ENCODE measurements at regions not wholly inside any gene's neighbourhood (a gene's known extent, or its start where the extent isn't known, plus 50 kb on each side); places are given as distances from the start of the nearest gene placed in this dataset.
"Not testable (repeated sequence)": the region's sequence is repeated elsewhere in the genome, so short reads cannot be mapped to it uniquely, and the experiment has no call there.

GRCh38 chr4:137359691-137360315 is 172.5 kb downstream of the PCDH18 start:
- H3K36me3 Mint-ChIP-seq: no peaks in the 10 kb centered on the region
- DNase-seq (ENCODE audit: low spot score): no peak
- Histone ChIP-seq H2AFZ (replicated peaks) (peak overlapping the region; percentile 5), H3K27me3 (no peaks in the 10 kb centered on the region), H3K27ac (no peak overlapping the region), H3K4me2 (no peak overlapping the region), H3K79me2 (ENCODE audit: low read depth) (no peaks in the 10 kb centered on the region), H4K20me1 (ENCODE audit: low read depth) (no peaks in the 10 kb centered on the region), H3F3A (ENCODE audit: low read depth) (no peaks in the 10 kb centered on the region), H3K36me3 (no peaks in the 10 kb centered on the region), H3K4me3 (no peak overlapping the region), H3K9ac (no peak overlapping the region), H3K9me3 (ENCODE audit: low read depth) (no peaks in the 10 kb centered on the region), H3K4me1 (no peaks in the 10 kb centered on the region)
- peaks cover 4% of the 10 kb centered on the region for H3K9me3 Mint-ChIP-seq
- H3K27ac Mint-ChIP-seq: no peak overlapping the region
- H3K4me1 Mint-ChIP-seq: peaks cover 10% of the 10 kb centered on the region
- H3K27me3 Mint-ChIP-seq (ENCODE audit: insufficient read depth, low read depth): no peaks in the 10 kb centered on the region
- no peak overlapping the region for H3K4me3 Mint-ChIP-seq
- TF ChIP-seq EZH2phosphoT487 (IDR thresholded peaks at IDR 0.05) (no peak), EZH2 (IDR thresholded peaks at IDR 0.05) (no peak)
- TF ChIP-seq, protein P1, sequence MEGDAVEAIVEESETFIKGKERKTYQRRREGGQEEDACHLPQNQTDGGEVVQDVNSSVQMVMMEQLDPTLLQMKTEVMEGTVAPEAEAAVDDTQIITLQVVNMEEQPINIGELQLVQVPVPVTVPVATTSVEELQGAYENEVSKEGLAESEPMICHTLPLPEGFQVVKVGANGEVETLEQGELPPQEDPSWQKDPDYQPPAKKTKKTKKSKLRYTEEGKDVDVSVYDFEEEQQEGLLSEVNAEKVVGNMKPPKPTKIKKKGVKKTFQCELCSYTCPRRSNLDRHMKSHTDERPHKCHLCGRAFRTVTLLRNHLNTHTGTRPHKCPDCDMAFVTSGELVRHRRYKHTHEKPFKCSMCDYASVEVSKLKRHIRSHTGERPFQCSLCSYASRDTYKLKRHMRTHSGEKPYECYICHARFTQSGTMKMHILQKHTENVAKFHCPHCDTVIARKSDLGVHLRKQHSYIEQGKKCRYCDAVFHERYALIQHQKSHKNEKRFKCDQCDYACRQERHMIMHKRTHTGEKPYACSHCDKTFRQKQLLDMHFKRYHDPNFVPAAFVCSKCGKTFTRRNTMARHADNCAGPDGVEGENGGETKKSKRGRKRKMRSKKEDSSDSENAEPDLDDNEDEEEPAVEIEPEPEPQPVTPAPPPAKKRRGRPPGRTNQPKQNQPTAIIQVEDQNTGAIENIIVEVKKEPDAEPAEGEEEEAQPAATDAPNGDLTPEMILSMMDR (IDR thresholded peaks at IDR 0.05): no peak

DNA sequence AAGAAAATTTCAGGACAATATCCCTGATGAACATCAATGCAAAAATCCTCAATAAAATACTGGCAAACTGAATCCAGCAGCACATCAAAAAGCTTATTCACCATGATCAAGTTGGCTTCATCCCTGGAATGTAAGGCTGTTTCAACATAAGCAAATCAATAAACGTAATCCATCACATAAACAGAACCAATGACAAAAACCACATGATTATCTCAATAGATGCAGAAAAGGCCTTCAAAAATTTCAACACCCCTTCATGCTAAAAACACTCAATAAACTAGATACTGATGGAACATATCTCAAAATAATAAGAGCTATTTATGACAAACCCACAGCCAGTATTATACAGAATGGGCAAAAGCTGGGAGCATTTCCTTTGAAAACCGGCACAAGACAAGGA is 177.7 kb downstream of the PCDH18 start:
- peaks cover 23% of the 10 kb centered on the region for H3K9me3 Mint-ChIP-seq
- not testable (repeated sequence) for H2AFZ ChIP-seq (replicated peaks); H3F3A ChIP-seq (ENCODE audit: low read depth); H3K9ac ChIP-seq; H3K4me1 Mint-ChIP-seq; H3K27ac ChIP-seq; H3K79me2 ChIP-seq (ENCODE audit: low read depth); H4K20me1 ChIP-seq (ENCODE audit: low read depth); H3K4me1 ChIP-seq; H3K27me3 ChIP-seq; H3K4me2 ChIP-seq; H3K4me3 Mint-ChIP-seq; H3K36me3 ChIP-seq; DNase-seq (ENCODE audit: low spot score); H3K4me3 ChIP-seq; H3K36me3 Mint-ChIP-seq; H3K27me3 Mint-ChIP-seq (ENCODE audit: insufficient read depth, low read depth); H3K9me3 ChIP-seq (ENCODE audit: low read depth)
- peak overlapping the region; percentile 74 for H3K27ac Mint-ChIP-seq

- Histone ChIP-seq H3K27me3 (no peaks in the 10 kb centered on the region), H3F3A (ENCODE audit: low read depth) (no peaks in the 10 kb centered on the region), H3K4me1 (no peaks in the 10 kb centered on the region), H3K36me3 (no peaks in the 10 kb centered on the region), H3K27ac (no peak overlapping the region), H2AFZ (replicated peaks) (no peak overlapping the region), H3K9ac (no peak overlapping the region), H3K79me2 (ENCODE audit: low read depth) (no peaks in the 10 kb centered on the region), H3K9me3 (ENCODE audit: low read depth) (no peaks in the 10 kb centered on the region), H3K4me2 (no peak overlapping the region), H3K4me3 (no peak overlapping the region), H4K20me1 (ENCODE audit: low read depth) (no peaks in the 10 kb centered on the region)
- no peaks in the 10 kb centered on the region for H3K27me3 Mint-ChIP-seq (ENCODE audit: insufficient read depth, low read depth)
- no peaks in the 10 kb centered on the region for H3K36me3 Mint-ChIP-seq
- H3K27ac Mint-ChIP-seq: no peak overlapping the region
- no peak for DNase-seq (ENCODE audit: low spot score)
- H3K9me3 Mint-ChIP-seq: peaks cover 7% of the 10 kb centered on the region
- no peak overlapping the region for H3K4me3 Mint-ChIP-seq
- H3K4me1 Mint-ChIP-seq: no peaks in the 10 kb centered on the region
- no peak for TF ChIP-seq EZH2 (IDR thresholded peaks at IDR 0.05)
- TF ChIP-seq, protein P1 (IDR thresholded peaks at IDR 0.05): no peak
Measured at GRCh38 chr4:137347371-137347770, 184.9 kb downstream of the PCDH18 start.

DNA sequence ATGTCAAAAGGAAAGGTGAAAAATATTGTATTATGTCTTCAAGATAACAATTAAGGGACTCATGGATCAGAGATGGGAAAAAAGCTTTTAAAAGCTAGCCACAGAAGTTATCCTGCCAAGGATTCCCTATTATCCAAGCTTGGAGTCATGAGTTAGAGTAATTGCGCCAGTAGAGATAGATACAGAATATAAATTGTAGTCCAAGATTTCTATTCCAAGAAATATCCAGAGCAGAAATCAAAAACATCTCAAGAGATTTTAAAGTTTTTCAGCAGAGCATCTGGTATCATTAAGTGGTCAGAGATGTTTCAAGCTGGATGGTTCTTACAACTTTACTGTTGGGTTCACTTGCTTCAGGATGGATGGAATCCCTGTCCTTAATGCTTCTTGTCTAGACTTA is 186.7 kb downstream of the PCDH18 start:
- H3K27me3 ChIP-seq: no peaks in the 10 kb centered on the region
- H3K4me3 ChIP-seq: no peak overlapping the region
- H3K4me3 Mint-ChIP-seq: no peak overlapping the region
- no peak overlapping the region for H3K27ac Mint-ChIP-seq
- no peaks in the 10 kb centered on the region for H3K4me1 ChIP-seq
- H3K36me3 Mint-ChIP-seq: no peaks in the 10 kb centered on the region
- no peaks in the 10 kb centered on the region for H3K36me3 ChIP-seq
- no peaks in the 10 kb centered on the region for H3K9me3 Mint-ChIP-seq
- no peak overlapping the region for H3K27ac ChIP-seq
- H3F3A ChIP-seq (ENCODE audit: low read depth): no peaks in the 10 kb centered on the region
- H3K79me2 ChIP-seq (ENCODE audit: low read depth): no peaks in the 10 kb centered on the region
- H3K9ac ChIP-seq: no peak overlapping the region
- H3K4me2 ChIP-seq: no peak overlapping the region
- no peaks in the 10 kb centered on the region for H4K20me1 ChIP-seq (ENCODE audit: low read depth)
- TF ChIP-seq EZH2phosphoT487 (IDR thresholded peaks at IDR 0.05): no peak
- no peak for TF ChIP-seq EZH2 (IDR thresholded peaks at IDR 0.05)
- TF ChIP-seq, protein P1 (IDR thresholded peaks at IDR 0.05): no peak
- no peaks in the 10 kb centered on the region for H3K4me1 Mint-ChIP-seq
- no peak for DNase-seq (ENCODE audit: low spot score)
- no peaks in the 10 kb centered on the region for H3K9me3 ChIP-seq (ENCODE audit: low read depth)
- no peaks in the 10 kb centered on the region for H3K27me3 Mint-ChIP-seq (ENCODE audit: insufficient read depth, low read depth)
- peak overlapping the region; percentile 31 for H2AFZ ChIP-seq (replicated peaks)
